ENCODE measurements at regions not wholly inside any gene's neighbourhood (a gene's known extent, or its start where the extent isn't known, plus 50 kb on each side); places are given as distances from the start of the nearest gene placed in this dataset.

DNA sequence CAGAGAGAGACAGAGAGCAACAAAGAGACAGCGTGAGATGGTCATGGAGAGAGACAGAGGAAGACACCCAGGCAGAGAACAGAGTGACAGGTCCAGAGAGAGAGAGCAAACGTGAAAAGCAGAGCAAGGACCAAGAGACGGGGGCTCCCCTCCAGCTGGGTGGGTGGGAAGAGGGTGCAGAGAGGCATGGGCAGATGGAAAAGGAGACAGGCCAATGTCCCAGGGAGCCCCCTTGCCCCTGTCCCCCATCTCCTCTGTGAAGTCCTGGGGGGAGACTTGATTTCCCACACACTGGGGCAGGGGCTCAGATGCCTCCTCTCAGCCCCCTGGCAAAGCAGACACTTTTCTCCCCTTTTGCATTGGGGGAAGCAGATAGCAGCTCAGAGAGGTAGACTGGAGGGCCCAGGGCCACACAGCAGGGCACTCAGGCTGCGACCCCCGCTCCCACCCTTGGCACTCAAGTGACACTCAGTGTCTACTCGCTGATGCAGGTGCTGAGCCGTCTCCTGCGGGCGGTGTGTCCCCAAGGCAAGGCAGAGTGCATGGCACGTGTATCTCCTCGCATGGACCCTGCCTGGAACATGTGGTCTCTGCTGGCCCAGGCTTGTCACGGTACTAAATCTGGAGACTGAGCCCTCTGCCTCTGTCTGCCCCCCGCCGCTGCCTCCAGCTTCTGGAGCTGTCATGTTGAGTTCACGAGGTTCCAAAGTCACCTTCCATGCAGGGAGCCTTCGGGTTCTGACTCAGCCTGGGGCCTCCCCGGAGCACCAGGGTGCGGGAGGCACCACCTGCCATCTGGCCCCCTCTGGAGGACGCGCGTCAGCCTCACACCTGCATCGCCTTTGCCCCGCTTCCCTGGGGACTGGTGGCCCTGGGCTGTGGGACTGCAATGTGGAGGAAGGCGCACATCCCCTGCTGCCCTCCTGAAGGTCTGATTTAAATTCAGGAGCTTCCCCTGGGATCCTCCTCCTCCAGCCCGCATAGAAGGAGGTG, 215.9 kb upstream of the GSE1 start:
- TF ChIP-seq, protein P1, sequence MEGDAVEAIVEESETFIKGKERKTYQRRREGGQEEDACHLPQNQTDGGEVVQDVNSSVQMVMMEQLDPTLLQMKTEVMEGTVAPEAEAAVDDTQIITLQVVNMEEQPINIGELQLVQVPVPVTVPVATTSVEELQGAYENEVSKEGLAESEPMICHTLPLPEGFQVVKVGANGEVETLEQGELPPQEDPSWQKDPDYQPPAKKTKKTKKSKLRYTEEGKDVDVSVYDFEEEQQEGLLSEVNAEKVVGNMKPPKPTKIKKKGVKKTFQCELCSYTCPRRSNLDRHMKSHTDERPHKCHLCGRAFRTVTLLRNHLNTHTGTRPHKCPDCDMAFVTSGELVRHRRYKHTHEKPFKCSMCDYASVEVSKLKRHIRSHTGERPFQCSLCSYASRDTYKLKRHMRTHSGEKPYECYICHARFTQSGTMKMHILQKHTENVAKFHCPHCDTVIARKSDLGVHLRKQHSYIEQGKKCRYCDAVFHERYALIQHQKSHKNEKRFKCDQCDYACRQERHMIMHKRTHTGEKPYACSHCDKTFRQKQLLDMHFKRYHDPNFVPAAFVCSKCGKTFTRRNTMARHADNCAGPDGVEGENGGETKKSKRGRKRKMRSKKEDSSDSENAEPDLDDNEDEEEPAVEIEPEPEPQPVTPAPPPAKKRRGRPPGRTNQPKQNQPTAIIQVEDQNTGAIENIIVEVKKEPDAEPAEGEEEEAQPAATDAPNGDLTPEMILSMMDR (IDR thresholded peaks at IDR 0.05; ENCODE audit: low read depth, low read length, missing control alignments), result no peak
- no peak for DNase-seq (ENCODE audit: low read depth)
- in situ Hi-C loops (cut with HindIII; ENCODE audit: low sequenced_read_pairs), result no loop called here
- H3K4me3 ChIP-seq (ENCODE audit: low read depth, low read length), result no peak overlapping the region

DNA sequence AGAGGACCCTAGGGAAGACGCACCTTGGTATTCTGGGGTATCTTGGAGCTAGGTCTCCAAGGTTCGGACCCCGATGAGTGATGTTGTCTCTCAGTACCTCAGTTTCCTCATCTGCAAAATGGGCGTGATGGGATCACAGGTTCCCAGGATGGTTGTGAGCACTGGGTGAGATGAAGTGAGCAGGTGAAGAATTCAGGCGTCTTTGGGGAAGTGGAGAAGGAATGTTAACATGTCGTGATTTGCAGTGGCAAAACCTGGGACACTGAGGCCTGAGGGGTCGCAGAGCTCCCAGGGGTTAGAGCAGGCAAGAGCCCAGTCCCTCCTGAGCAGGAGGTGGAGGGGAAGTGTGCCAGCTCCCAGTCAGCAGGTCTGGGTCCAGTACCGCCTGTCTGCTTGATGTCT, 215.1 kb upstream of the GSE1 start:
- no peak overlapping the region for H3K4me3 ChIP-seq (ENCODE audit: low read depth, low read length)
- DNase-seq (ENCODE audit: low read depth), result no peak
- TF ChIP-seq, protein P1 (IDR thresholded peaks at IDR 0.05; ENCODE audit: low read depth, low read length, missing control alignments), result no peak
- in situ Hi-C loops (cut with HindIII; ENCODE audit: low sequenced_read_pairs), result no loop called here

DNA sequence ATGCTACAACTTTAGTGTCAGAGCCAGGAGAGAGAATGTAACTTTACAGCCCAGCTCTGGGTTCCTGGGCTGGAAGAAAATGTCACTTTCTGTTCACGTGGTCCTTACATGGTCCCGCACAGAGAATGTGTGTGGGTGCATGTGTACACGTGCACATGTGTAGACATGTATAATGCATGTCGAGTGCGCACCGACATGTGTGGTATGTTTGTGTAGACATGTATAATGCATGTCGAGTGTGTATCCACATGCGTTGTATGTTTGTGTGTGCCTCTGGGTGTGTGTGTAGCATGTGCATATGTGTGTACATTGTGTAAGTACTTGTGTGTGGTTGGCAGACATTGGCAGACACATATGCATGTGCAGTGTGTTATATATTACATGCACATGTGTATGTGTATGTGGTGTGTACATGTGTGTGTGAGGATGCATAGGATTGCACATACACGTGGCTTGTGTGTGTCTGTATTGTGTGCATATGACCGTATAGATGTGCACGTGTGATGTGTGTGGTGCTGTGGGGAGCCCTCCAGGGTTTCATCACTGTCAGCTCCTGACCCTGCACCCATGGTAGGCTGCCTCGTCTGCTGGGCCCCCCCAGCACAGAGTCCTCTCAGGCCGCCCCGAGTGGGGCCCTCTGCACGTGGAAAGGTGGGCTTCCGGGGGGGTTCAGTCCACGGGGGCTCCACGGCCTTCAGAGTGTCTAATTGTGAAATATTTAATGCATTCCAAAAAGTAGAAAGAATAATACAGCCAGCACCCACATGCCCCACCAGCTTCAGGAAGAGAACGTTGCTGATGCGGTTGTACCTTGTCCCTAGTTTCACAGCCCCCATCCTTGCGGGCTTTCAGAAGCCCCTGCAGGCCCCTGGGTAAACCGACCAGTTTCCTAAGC, 214.2 kb upstream of the GSE1 start:
- TF ChIP-seq, protein P1 (IDR thresholded peaks at IDR 0.05; ENCODE audit: low read depth, low read length, missing control alignments), result no peak
- in situ Hi-C loops (cut with HindIII; ENCODE audit: low sequenced_read_pairs), result no loop called here
- H3K4me3 ChIP-seq (ENCODE audit: low read depth, low read length), result no peak overlapping the region
- no peak for DNase-seq (ENCODE audit: low read depth)

DNA sequence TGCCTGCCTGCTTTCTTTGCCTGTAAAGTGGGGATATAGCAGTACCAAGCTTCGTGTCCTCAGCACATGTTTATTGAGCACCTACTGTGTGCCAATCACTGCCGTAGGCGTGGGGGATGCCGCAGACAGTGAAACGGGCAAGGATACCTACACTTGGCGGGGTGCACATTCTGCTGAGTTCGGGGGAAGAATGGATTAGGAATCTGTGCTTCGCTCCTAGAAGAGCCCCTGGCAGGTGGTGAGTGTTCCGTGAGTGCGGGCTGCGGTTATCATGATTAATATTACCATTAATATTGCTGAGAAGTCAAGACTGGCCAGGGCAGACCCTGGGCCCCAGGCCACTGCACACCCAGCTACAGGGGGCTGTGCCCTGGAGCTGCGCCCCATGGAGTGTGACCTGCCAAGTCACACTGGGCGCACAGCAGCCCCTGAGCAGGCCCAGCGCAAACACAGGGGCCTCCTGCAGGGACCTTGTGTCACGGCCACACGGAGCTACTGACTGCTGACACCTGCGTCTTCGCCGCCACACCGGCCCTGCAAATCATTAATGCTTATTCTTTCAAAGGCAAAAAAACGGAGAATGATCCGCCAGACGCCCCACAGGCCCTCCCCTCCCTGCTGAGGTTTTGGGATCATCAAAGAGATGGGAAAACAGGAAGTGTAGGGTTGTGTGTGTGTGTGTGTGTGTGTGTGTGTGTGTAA, 213.4 kb upstream of the GSE1 start:
- no peak overlapping the region for H3K4me3 ChIP-seq (ENCODE audit: low read depth, low read length)
- DNase-seq (ENCODE audit: low read depth), result no peak
- TF ChIP-seq, protein P1 (IDR thresholded peaks at IDR 0.05; ENCODE audit: low read depth, low read length, missing control alignments), result no peak
- in situ Hi-C loops (cut with HindIII; ENCODE audit: low sequenced_read_pairs), result no loop called here

DNA sequence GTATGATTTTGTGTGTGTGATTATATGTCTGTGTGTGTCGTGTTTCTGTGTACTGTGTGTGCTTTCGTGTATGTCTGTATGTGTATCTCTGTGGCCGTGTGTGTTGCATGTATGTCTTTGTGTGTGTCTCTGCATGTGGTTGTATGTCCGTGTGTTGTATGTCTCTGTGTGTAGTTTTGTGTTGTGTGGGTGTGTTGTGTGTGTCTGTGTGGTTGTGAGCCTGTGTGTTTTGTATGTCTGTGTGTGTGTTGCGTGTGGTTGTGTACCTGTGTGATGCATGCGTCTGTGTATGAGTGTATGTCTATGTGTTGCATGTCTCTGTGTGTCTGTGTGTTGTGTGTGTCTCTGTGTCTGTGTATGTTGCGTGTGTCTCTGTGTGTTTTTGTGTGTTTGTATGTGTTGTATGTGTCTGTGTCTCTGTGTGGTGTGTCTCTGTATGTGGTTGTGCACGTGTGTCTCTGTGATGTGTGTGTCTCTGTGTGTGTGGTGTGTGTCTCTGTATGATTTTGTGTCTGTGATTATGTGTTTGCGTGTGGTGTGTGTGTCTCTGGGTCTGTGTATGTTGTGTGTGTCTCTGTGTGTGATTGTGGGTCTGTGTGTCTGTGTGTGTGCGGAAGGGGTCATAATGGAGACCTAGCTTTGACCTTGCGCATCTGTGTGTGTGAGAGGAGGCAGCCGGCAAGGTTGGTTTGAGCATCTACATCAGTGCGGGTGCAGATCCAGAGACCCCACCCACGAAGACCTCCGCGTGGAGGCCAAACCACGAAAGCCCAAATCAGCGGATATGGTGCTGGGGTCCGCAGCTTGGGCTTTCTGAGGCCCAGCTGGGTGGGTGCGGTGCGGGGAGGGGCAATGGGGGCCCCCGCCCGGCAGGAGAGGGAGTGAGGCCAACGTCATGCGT, 212.6 kb upstream of the GSE1 start:
- TF ChIP-seq, protein P1 (IDR thresholded peaks at IDR 0.05; ENCODE audit: low read depth, low read length, missing control alignments), result no peak
- no peak overlapping the region for H3K4me3 ChIP-seq (ENCODE audit: low read depth, low read length)
- no peak for DNase-seq (ENCODE audit: low read depth)
- in situ Hi-C loops (cut with HindIII; ENCODE audit: low sequenced_read_pairs), result no loop called here
